HepG2 (cell line): ENCODE measurements at regions not wholly inside any gene's neighbourhood (a gene's known extent, or its start where the extent isn't known, plus 50 kb on each side); places are given as distances from the start of the nearest gene placed in this dataset.

Experiments used
- ATAC-seq: fragments of 200-7000 bp; cut with Tn5 transposase; 3 replicates; pipeline ENCODE4 v1.9.1; 2020; ENCODE audit warnings: mild to moderate bottlenecking, moderate library complexity
- BruUV-seq: library from RNA; stranded (reverse); fragments of 400-500 nt; replicated peaks from 2 replicates; lab custom pipeline; 2021; lab: Mats Ljungman, UMichigan
- CTCF ChIA-PET: fragments of 300-600 bp; formaldehyde crosslinking; extraction: SDS; loops from one replicate; lab custom pipeline; 2021; ENCODE audit warnings: low total read pairs, inconsistent platforms, low intra/inter-chr PET ratio; lab: Yijun Ruan, JAX
- POLR2A ChIA-PET: fragments of 350-600 bp; sonication (Branson Sonifier 250); formaldehyde crosslinking; loops from one replicate; lab custom pipeline; 2020; ENCODE audit warnings: antibody characterized with exemption, inconsistent platforms; lab: Yijun Ruan, JAX
- DNase-seq: peaks from one replicate; pipeline ENCODE4 v3.0.0-alpha.2; 2015; ENCODE audit warnings: low spot score
- FAIRE-seq: peaks from 3 replicates; lab custom pipeline; 2011; peaks lifted over from hg19 to GRCh38; lab: Jason Lieb, UNC
- H2AFZ ChIP-seq: one replicate; pipeline ENCODE4 v1.6.1; 2011; ENCODE audit warnings: low read length, inconsistent platforms
- H3K27ac ChIP-seq: fragments of 300-600 bp; 3 replicates; pipeline ENCODE4 v1.8.0; 2011; ENCODE audit warnings: mixed run types, mild to moderate bottlenecking, mixed read lengths, low read length, inconsistent platforms; ENCODE audit not compliant: insufficient read depth; ENCODE audit errors: extremely low read length
- H3K27me3 ChIP-seq, 2 experiments: fragments of 200-600 bp in 1 of 2; 2 replicates in 1 of 2; 3 replicates in 1 of 2; pipeline versions ENCODE4 v1.6.0 to v1.8.0; 2011; ENCODE audit warnings: low read length in 2 of 2, mild to moderate bottlenecking in 2 of 2, moderate library complexity in 2 of 2, inconsistent platforms in 1 of 2; ENCODE audit not compliant: insufficient read depth in 2 of 2, control insufficient read depth in 1 of 2
- H3K36me3 ChIP-seq, 2 experiments: fragments of 200-600 bp in 1 of 2; replicated peaks in 1 of 2; 2 replicates in 1 of 2; 3 replicates in 1 of 2; pipeline versions ENCODE4 v1.5.1 to v1.8.0; 2011; ENCODE audit warnings: low read length in 2 of 2, inconsistent platforms in 1 of 2; ENCODE audit not compliant: insufficient read depth in 2 of 2, control insufficient read depth in 1 of 2
- H3K4me1 ChIP-seq: 2 replicates; pipeline ENCODE4 v1.5.1; 2012; ENCODE audit warnings: low read length, inconsistent platforms; ENCODE audit not compliant: insufficient read depth
- H3K4me2 ChIP-seq: 2 replicates; pipeline ENCODE4 v1.6.0; 2011; ENCODE audit warnings: low read depth, low read length, inconsistent platforms
- H3K4me3 ChIP-seq, 3 experiments: fragments of 200-600 bp in 1 of 3; sonication (generic), shearing (Covaris generic) in 1 of 3; replicated peaks in 1 of 3; 2 replicates each; pipeline ENCODE4 v1.5.1; 2011 to 2016; ENCODE audit warnings: low read length in 3 of 3, inconsistent platforms in 2 of 3, low read depth in 2 of 3, mild to moderate bottlenecking in 2 of 3, control low read depth in 1 of 3, mixed read lengths in 1 of 3; ENCODE audit not compliant: insufficient read depth in 1 of 3
- H3K79me2 ChIP-seq: one replicate; pipeline ENCODE4 v1.6.1; 2011; ENCODE audit warnings: low read length, inconsistent platforms; ENCODE audit not compliant: insufficient read depth
- H3K9ac ChIP-seq: 2 replicates; pipeline ENCODE4 v1.6.0; 2011; ENCODE audit warnings: mild to moderate bottlenecking, low read depth, low read length, inconsistent platforms; ENCODE audit not compliant: insufficient read depth
- H3K9me3 ChIP-seq: 2 replicates; pipeline ENCODE4 v1.5.1; 2012; ENCODE audit warnings: mild to moderate bottlenecking, low read length
- H4K20me1 ChIP-seq: 2 replicates; pipeline ENCODE4 v1.6.0; 2011; ENCODE audit warnings: inconsistent platforms, mild to moderate bottlenecking, low read length, moderate library complexity; ENCODE audit not compliant: insufficient read depth
- BORCS8-MEF2B ChIP-seq: sonication (generic); formaldehyde crosslinking; IDR thresholded peaks from 2 replicates; pipeline ENCODE4 v1.8.0; 2022; ENCODE audit warnings: mild to moderate bottlenecking, missing genetic modification reagents
- GATAD1 ChIP-seq: IDR thresholded peaks from 2 replicates; pipeline ENCODE4 v1.6.1; 2016; ENCODE audit warnings: missing genetic modification reagents, missing compliant biosample characterization
- ZBTB26 ChIP-seq: IDR thresholded peaks from 2 replicates; pipeline ENCODE4 v1.6.1; 2016; ENCODE audit warnings: missing compliant biosample characterization, missing genetic modification reagents, borderline replicate concordance
- ZNF563 ChIP-seq: sonication (generic); formaldehyde crosslinking; IDR thresholded peaks from 2 replicates; pipeline ENCODE4 v1.8.0; 2022; ENCODE audit warnings: mild to moderate bottlenecking, moderate library complexity, missing genetic modification reagents
- ZNF782 ChIP-seq: sonication (generic); formaldehyde crosslinking; IDR thresholded peaks from 2 replicates; pipeline ENCODE4 v1.4.0; 2020; ENCODE audit warnings: missing genetic modification reagents, mild to moderate bottlenecking, borderline replicate concordance
- WGBS: methylation state at CpG from one replicate; pipeline ENCODE4 v1.1.6; 2017; ENCODE audit warnings: low lambda C conversion rate; 5-methylcytosine and 5-hydroxymethylcytosine counted together
- in situ Hi-C: cut with HindIII; loops from 2 replicates; pipeline ENCODE4 v1.10.0; 2017; ENCODE audit warnings: low pct_unique_long_range_greater_than_20kb; ENCODE audit not compliant: extremely low pct_ligation_motif_present
- intact Hi-C: fragments of 100-400 bp; cut with micrococcal nuclease; formaldehyde crosslinking; loops from one replicate; pipeline ENCODE4 v1.10.0; 2022; ENCODE audit not compliant: unreplicated experiment
- TF ChIP-seq, protein P1 (sequence below): sonication (generic); formaldehyde crosslinking; IDR thresholded peaks from 2 replicates; pipeline ENCODE4 v1.4.0; 2020; ENCODE audit warnings: missing genetic modification reagents, borderline replicate concordance
- TF ChIP-seq, protein P2 (sequence below): sonication (generic); formaldehyde crosslinking; IDR thresholded peaks from 2 replicates; pipeline ENCODE4 v1.8.1; 2023; ENCODE audit warnings: mild to moderate bottlenecking, missing genetic modification reagents, borderline replicate concordance
- TF ChIP-seq, protein P3 (sequence below): sonication (generic); formaldehyde crosslinking; IDR thresholded peaks from 2 replicates; pipeline ENCODE4 v1.4.0; 2020; ENCODE audit warnings: missing genetic modification reagents

DNA sequence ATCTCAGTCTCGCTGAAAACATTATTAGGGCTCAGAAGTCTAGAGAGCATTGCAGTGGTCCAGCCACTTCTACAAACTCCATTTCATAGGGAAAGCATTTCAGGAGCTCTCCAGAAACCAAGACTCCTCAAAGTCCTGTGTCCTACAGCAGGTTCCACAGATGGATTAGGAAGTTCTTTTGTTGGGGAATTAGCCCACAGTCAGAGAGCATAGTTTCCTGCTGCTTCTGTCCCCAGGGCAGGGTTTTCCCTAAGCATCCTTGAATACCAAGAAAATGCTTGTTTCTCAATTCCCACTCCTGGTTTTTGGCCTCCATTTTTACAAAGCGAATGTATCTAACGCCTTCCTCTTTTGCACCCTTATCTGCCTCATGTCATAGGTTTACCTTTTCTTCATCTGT, 235.9 kb upstream of the PODXL start:
- H3K9me3 ChIP-seq, result no peaks in the 10 kb centered on the region
- no peak overlapping the region for H3K4me2 ChIP-seq
- no peaks in the 10 kb centered on the region for H3K4me1 ChIP-seq
- no peak overlapping the region for H3K27ac ChIP-seq
- H3K79me2 ChIP-seq, result no peaks in the 10 kb centered on the region
- POLR2A ChIA-PET, result no interaction called here
- H3K27me3 ChIP-seq, result no peaks in the 10 kb centered on the region; a peak in 1 of 5 replicates
- 4% methylated on average over 3 of the region's 3 CpGs for WGBS
- H3K36me3 ChIP-seq, result no peaks in the 10 kb centered on the region
- no peak overlapping the region for H2AFZ ChIP-seq
- BruUV-seq, result no TSS peak
- no peak overlapping the region for H3K9ac ChIP-seq
- CTCF ChIA-PET, result no interaction called here
- no peak overlapping the region for H3K4me3 ChIP-seq
- no peak for FAIRE-seq
- in situ Hi-C loops (no loop called here), intact Hi-C loops (no loop called here)
- no peak for DNase-seq
- H4K20me1 ChIP-seq, result no peaks in the 10 kb centered on the region
- TF ChIP-seq, protein P1, sequence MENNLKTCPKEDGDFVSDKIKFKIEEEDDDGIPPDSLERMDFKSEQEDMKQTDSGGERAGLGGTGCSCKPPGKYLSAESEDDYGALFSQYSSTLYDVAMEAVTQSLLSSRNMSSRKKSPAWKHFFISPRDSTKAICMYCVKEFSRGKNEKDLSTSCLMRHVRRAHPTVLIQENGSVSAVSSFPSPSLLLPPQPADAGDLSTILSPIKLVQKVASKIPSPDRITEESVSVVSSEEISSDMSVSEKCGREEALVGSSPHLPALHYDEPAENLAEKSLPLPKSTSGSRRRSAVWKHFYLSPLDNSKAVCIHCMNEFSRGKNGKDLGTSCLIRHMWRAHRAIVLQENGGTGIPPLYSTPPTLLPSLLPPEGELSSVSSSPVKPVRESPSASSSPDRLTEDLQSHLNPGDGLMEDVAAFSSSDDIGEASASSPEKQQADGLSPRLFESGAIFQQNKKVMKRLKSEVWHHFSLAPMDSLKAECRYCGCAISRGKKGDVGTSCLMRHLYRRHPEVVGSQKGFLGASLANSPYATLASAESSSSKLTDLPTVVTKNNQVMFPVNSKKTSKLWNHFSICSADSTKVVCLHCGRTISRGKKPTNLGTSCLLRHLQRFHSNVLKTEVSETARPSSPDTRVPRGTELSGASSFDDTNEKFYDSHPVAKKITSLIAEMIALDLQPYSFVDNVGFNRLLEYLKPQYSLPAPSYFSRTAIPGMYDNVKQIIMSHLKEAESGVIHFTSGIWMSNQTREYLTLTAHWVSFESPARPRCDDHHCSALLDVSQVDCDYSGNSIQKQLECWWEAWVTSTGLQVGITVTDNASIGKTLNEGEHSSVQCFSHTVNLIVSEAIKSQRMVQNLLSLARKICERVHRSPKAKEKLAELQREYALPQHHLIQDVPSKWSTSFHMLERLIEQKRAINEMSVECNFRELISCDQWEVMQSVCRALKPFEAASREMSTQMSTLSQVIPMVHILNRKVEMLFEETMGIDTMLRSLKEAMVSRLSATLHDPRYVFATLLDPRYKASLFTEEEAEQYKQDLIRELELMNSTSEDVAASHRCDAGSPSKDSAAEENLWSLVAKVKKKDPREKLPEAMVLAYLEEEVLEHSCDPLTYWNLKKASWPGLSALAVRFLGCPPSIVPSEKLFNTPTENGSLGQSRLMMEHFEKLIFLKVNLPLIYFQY (CRISPR knock-in tag), result no peak
- TF ChIP-seq ZNF782 (CRISPR knock-in tag) (no peak), ZNF563 (CRISPR knock-in tag) (no peak), ZBTB26 (no peak), GATAD1 (no peak), BORCS8-MEF2B (no peak)
- TF ChIP-seq, protein P2, sequence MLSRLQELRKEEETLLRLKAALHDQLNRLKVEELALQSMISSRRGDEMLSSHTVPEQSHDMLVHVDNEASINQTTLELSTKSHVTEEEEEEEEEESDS, result no peak
- TF ChIP-seq, protein P3, sequence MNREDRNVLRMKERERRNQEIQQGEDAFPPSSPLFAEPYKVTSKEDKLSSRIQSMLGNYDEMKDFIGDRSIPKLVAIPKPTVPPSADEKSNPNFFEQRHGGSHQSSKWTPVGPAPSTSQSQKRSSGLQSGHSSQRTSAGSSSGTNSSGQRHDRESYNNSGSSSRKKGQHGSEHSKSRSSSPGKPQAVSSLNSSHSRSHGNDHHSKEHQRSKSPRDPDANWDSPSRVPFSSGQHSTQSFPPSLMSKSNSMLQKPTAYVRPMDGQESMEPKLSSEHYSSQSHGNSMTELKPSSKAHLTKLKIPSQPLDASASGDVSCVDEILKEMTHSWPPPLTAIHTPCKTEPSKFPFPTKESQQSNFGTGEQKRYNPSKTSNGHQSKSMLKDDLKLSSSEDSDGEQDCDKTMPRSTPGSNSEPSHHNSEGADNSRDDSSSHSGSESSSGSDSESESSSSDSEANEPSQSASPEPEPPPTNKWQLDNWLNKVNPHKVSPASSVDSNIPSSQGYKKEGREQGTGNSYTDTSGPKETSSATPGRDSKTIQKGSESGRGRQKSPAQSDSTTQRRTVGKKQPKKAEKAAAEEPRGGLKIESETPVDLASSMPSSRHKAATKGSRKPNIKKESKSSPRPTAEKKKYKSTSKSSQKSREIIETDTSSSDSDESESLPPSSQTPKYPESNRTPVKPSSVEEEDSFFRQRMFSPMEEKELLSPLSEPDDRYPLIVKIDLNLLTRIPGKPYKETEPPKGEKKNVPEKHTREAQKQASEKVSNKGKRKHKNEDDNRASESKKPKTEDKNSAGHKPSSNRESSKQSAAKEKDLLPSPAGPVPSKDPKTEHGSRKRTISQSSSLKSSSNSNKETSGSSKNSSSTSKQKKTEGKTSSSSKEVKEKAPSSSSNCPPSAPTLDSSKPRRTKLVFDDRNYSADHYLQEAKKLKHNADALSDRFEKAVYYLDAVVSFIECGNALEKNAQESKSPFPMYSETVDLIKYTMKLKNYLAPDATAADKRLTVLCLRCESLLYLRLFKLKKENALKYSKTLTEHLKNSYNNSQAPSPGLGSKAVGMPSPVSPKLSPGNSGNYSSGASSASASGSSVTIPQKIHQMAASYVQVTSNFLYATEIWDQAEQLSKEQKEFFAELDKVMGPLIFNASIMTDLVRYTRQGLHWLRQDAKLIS, result no peak
- ATAC-seq, result no peak
